Fibroblast of skin of scalp (primary cell): ENCODE measurements at regions not wholly inside any gene's neighbourhood (a gene's known extent, or its start where the extent isn't known, plus 50 kb on each side); places are given as distances from the start of the nearest gene placed in this dataset.
A peak's percentile ranks its signal among the peaks of the same experiment; 100 is the strongest.

Experiments used
- DNase-seq: peaks from one replicate; pipeline ENCODE4 v3.0.0-alpha.2; 2013

- DNase-seq, result peak; percentile 9
Observed at GRCh38 chr16:51409001-51409675, 258.1 kb upstream of the SALL1 start.

- DNase-seq, result peak; percentile 11
Observed at GRCh38 chr16:51408357-51408756, 257.3 kb upstream of the SALL1 start.

- DNase-seq, result no peak
Observed at GRCh38 chr16:51407921-51408320, 256.9 kb upstream of the SALL1 start.

GRCh38 chr16:51407199-51407598, 256.1 kb upstream of the SALL1 start:
- DNase-seq, result no peak

GRCh38 chr16:51405361-51405760, 254.3 kb upstream of the SALL1 start:
- DNase-seq, result no peak

- no peak for DNase-seq
Observed at GRCh38 chr16:51404386-51404785, 253.3 kb upstream of the SALL1 start.

GRCh38 chr16:51402785-51403184, 251.7 kb upstream of the SALL1 start:
- no peak for DNase-seq

GRCh38 chr16:51402298-51402697, 251.2 kb upstream of the SALL1 start:
- DNase-seq, result no peak

GRCh38 chr16:51401673-51402072, 250.6 kb upstream of the SALL1 start:
- no peak for DNase-seq

GRCh38 chr16:51399908-51400670, 249.0 kb upstream of the SALL1 start:
- DNase-seq, result peak; percentile 25

GRCh38 chr16:51394421-51394820, 243.4 kb upstream of the SALL1 start:
- no peak for DNase-seq

GRCh38 chr16:51393381-51394005, 242.4 kb upstream of the SALL1 start:
- DNase-seq, result peak; percentile 7

- peak; percentile 81 for DNase-seq
Observed at GRCh38 chr16:51392521-51393187, 241.6 kb upstream of the SALL1 start.

GRCh38 chr16:51391798-51392511, 240.9 kb upstream of the SALL1 start:
- DNase-seq, result no peak

- DNase-seq, result no peak
Observed at GRCh38 chr16:51390877-51391276, 239.8 kb upstream of the SALL1 start.

GRCh38 chr16:51389881-51390280, 238.8 kb upstream of the SALL1 start:
- DNase-seq, result no peak

GRCh38 chr16:51388516-51388951, 237.5 kb upstream of the SALL1 start:
- DNase-seq, result no peak

- DNase-seq, result no peak
Observed at GRCh38 chr16:51383909-51384308, 232.8 kb upstream of the SALL1 start.

GRCh38 chr16:51382940-51383339, 231.9 kb upstream of the SALL1 start:
- no peak for DNase-seq

- no peak for DNase-seq
Observed at GRCh38 chr16:51382211-51382610, 231.1 kb upstream of the SALL1 start.

- no peak for DNase-seq
Observed at GRCh38 chr16:51376080-51376479, 225.0 kb upstream of the SALL1 start.

GRCh38 chr16:51374790-51375189, 223.7 kb upstream of the SALL1 start:
- no peak for DNase-seq
